Lower leg skin (tissue), 3 donors: ENCODE measurements at regions not wholly inside any gene's neighbourhood (a gene's known extent, or its start where the extent isn't known, plus 50 kb on each side); places are given as distances from the start of the nearest gene placed in this dataset.

ENCODE experiments used
- CTCF ChIP-seq, 3 donors: fragments of 450-650 bp; IDR thresholded peaks; one replicate each; pipeline ENCODE4 v1.5.1; 2016; ENCODE audit warnings: antibody characterized with exemption in 3 of 3, mild to moderate bottlenecking in 3 of 3, moderate library complexity in 2 of 3
- POLR2A ChIP-seq, 2 donors: fragments of 450-650 bp; IDR thresholded peaks; one replicate each; pipeline ENCODE4 v1.6.1; 2016 to 2017; ENCODE audit warnings: antibody characterized with exemption in 2 of 2, mild to moderate bottlenecking in 1 of 2, moderate library complexity in 1 of 2

GRCh38 chr4:100778431-100778830 lies 260.6 kb upstream of the EMCN start:
- TF ChIP-seq CTCF (IDR thresholded peaks at IDR 0.05): no peak
- TF ChIP-seq POLR2A (IDR thresholded peaks at IDR 0.05): no peak
